ENCODE measurements at regions not wholly inside any gene's neighbourhood (a gene's known extent, or its start where the extent isn't known, plus 50 kb on each side); places are given as distances from the start of the nearest gene placed in this dataset.

DNA sequence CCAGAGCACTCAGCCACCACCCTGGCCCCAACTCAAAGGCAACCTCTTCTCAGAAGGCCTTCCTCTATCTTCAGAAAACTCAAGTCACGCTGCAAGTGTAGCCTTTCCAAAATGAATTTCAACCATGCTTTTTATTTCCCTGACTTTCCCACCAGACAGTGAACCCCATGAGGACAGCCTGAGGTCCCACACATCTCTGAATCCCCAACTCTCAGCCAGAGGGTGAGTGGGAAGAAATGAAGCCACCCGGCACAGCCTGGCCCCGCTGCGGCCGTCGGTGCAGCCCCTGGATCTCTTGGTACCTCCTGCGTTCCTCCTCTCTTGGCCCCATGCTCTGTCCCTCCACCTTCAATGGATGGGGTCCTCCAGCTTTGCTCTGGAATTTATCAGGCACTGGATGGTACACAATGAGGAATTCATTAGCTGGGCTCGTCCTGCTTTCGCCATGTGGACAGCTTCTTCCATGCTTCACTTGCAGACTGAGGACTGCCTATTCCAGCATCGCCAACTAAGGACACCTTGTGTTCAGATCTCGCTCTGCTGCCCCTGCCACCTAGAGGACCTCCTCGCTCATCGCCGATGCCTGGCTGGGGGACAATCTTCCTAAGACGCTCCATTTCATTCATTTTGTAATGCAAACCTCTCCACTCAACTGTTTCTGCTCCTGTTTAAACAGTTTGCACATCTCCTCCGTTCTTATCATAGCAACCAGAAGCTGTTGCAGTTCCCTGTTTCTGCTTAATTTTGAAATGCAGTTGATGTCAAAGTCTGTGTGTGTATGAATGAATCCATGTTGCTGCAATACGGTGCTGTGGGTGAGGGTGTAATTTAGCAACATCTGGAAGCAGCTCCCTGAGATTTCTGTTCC lies 672.1 kb downstream of the TBC1D22A start:
- Histone ChIP-seq H3K27me3 (ENCODE audit: control insufficient read depth, insufficient read depth, low read length) (no peaks in the 10 kb centered on the region), H3K4me3 (ENCODE audit: low read depth, low read length) (no peak overlapping the region), H3K36me3 (ENCODE audit: control insufficient read depth, insufficient read depth, low read length) (no peaks in the 10 kb centered on the region)
- ChIA-PET POLR2A (no interaction called here), CTCF (no interaction called here)
- DNase-seq (ENCODE audit: low read depth) = no peak
- TF ChIP-seq, protein P1, sequence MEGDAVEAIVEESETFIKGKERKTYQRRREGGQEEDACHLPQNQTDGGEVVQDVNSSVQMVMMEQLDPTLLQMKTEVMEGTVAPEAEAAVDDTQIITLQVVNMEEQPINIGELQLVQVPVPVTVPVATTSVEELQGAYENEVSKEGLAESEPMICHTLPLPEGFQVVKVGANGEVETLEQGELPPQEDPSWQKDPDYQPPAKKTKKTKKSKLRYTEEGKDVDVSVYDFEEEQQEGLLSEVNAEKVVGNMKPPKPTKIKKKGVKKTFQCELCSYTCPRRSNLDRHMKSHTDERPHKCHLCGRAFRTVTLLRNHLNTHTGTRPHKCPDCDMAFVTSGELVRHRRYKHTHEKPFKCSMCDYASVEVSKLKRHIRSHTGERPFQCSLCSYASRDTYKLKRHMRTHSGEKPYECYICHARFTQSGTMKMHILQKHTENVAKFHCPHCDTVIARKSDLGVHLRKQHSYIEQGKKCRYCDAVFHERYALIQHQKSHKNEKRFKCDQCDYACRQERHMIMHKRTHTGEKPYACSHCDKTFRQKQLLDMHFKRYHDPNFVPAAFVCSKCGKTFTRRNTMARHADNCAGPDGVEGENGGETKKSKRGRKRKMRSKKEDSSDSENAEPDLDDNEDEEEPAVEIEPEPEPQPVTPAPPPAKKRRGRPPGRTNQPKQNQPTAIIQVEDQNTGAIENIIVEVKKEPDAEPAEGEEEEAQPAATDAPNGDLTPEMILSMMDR (IDR thresholded peaks at IDR 0.05; ENCODE audit: insufficient read depth, low read depth, low read length) = no peak

DNA sequence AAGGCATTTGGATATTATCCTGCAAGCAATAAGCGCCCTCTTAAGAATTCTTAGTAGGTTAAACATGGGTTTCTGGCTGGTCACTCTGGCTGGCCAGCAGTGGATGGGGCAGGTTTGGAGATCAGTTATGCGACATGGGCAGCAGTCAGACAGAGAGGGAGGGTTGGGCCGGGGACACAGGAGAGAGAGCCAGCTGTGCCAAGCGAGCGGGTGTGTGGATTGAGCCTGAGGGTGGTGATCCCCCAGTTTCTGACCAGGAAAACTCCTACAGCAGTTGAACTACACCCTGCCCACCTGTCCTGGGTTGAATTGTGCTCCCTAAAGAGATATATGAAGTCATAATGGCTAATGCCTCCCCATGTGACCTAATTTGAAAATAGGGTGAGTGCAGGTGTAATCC lies 671.2 kb downstream of the TBC1D22A start:
- no peaks in the 10 kb centered on the region for H3K27me3 ChIP-seq (ENCODE audit: control insufficient read depth, insufficient read depth, low read length)
- H3K36me3 ChIP-seq (ENCODE audit: control insufficient read depth, insufficient read depth, low read length) = no peaks in the 10 kb centered on the region
- DNase-seq (ENCODE audit: low read depth) = no peak
- ChIA-PET POLR2A (no interaction called here), CTCF (no interaction called here)
- H3K4me3 ChIP-seq (ENCODE audit: low read depth, low read length) = no peak overlapping the region
- TF ChIP-seq, protein P1 (IDR thresholded peaks at IDR 0.05; ENCODE audit: insufficient read depth, low read depth, low read length) = no peak

DNA sequence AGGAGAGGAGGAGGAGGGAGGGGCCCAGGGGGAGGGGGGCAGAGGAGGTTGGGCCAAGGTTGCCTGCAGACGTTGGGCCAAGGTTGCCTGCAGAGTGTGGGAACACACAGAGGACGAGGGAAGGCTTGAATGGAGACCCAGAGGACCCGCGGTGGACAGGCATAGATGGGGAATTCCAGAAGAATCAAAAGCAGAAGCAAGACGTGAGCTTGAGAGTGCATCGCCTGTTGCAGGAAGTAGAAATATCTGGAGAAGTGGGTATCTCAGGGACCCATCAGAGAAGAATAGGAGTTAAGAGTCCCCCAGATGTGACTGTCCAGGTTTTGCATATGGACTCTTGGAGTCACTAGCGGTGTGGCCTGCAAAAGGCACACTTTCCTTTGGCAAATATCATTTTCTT lies 670.2 kb downstream of the TBC1D22A start:
- ChIA-PET POLR2A (no interaction called here), CTCF (no interaction called here)
- Histone ChIP-seq H3K4me3 (ENCODE audit: low read depth, low read length) (no peak overlapping the region), H3K27me3 (ENCODE audit: control insufficient read depth, insufficient read depth, low read length) (no peaks in the 10 kb centered on the region), H3K36me3 (ENCODE audit: control insufficient read depth, insufficient read depth, low read length) (no peaks in the 10 kb centered on the region)
- no peak for DNase-seq (ENCODE audit: low read depth)
- TF ChIP-seq, protein P1 (IDR thresholded peaks at IDR 0.05; ENCODE audit: insufficient read depth, low read depth, low read length) = no peak

DNA sequence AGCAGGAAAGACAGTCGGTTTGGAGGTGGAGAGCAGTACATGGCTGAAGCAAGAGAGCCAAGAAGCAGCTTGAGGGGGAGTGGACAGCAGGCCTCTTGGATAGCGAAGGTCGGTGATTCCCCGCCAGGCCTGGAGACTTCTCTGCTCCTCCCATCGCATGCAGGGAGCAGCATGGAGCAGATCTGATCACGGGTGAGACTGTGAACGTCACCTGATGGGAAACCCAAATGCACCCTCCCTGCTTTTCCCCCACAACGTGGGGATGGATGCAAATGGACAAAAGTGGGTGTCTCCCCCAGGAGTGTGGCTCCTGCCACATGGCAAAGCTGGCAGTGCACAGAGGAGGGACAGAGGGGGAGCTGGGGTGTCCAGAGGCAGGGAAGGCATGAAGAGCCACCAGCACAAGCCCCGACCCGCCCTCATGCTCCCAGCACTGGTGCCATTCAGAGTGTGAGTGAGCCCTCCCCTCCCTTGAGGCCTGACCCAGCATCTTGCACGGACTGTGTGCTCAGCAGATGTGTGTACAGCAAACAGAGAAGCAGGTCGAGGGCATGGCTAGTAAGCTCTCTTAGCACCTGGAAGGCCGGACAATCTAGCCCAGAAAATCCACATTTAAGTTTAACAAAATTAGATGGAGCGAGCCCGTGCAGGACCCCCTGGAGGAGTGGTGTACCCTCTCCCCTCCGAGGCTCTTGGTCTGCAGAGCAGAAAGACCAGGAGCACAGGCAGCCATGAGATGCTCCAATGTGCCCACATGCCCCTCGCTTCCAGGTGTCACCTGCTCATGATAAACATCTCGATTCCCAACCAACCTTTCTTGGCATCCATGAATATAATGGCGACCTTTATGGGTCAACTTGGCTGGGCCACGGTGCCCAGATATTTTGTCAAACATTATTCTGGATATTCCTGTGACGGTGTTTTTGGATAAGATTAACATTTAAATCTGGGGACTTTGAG lies 661.7 kb downstream of the TBC1D22A start:
- Histone ChIP-seq H3K27me3 (ENCODE audit: control insufficient read depth, insufficient read depth, low read length) (no peaks in the 10 kb centered on the region), H3K36me3 (ENCODE audit: control insufficient read depth, insufficient read depth, low read length) (no peaks in the 10 kb centered on the region), H3K4me3 (ENCODE audit: low read depth, low read length) (no peak overlapping the region)
- CTCF ChIA-PET = no interaction called here
- DNase-seq (ENCODE audit: low read depth) = no peak
- POLR2A ChIA-PET = no interaction called here
- TF ChIP-seq, protein P1 (IDR thresholded peaks at IDR 0.05; ENCODE audit: insufficient read depth, low read depth, low read length) = no peak

DNA sequence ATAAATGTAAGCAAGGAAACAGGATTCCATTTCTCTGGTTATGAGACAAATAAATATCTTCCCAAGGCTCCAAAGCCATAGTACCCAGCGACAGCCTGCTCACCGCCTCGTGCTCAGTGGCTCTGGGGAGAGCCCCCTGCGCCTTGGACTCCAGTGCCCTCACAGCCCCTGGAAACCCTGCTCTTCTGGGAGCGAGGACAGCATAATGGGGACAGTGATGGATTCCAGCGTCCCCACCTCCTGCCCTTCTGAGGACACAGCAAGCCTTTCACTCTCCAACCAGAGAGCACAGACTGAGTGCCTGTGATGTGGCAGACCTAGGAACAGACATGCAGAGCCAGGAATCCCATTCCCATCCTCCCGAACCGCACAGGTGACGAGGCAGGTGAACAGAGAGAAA lies 660.8 kb downstream of the TBC1D22A start:
- TF ChIP-seq, protein P1 (IDR thresholded peaks at IDR 0.05; ENCODE audit: insufficient read depth, low read depth, low read length) = no peak
- no peak for DNase-seq (ENCODE audit: low read depth)
- Histone ChIP-seq H3K36me3 (ENCODE audit: control insufficient read depth, insufficient read depth, low read length) (no peaks in the 10 kb centered on the region), H3K4me3 (ENCODE audit: low read depth, low read length) (no peak overlapping the region), H3K27me3 (ENCODE audit: control insufficient read depth, insufficient read depth, low read length) (no peaks in the 10 kb centered on the region)
- POLR2A ChIA-PET = no interaction called here
- CTCF ChIA-PET = no interaction called here

Measured in BJ (cell line).